ENCODE measurements at regions not wholly inside any gene's neighbourhood (a gene's known extent, or its start where the extent isn't known, plus 50 kb on each side); places are given as distances from the start of the nearest gene placed in this dataset.

DNA sequence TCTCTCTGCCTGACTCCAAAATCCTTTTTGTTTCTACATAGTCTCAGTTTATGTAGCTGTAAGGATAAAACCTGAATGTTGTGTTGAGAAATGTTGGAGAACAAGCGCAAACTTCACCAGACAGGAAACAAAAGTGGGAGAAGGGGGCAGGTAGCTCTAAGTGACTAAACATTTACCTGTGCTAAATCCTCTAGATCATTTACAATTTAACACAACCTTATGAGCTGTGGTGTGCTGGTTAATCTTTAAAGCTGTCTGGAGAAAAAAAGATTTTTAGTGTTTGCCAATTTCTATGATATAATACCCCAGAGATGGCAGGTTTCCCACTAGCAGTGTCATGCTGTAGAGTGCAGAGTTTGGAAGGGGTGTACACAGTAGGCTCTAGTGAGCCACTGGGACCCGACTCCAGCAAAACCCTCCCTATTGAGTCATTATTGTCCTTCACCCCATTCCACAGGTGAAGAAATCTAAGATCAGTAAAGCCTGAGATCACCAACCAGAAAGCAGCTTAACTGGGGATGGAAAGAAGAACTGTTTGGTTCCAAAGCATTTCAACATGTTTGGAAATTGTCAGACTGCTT is 992.0 kb downstream of the DCDC2C start:
- ATAC-seq (no peak), FAIRE-seq (no peak), DNase-seq (ENCODE audit: low spot score) (no peak)
- no peaks in the 10 kb centered on the region for H3K4me1 ChIP-seq (ENCODE audit: insufficient read depth, low read length)
- H3K4me2 ChIP-seq (ENCODE audit: low read depth, low read length), result no peak overlapping the region
- in situ Hi-C loops (cut with HindIII; ENCODE audit: extremely low pct_ligation_motif_present, low pct_unique_long_range_greater_than_20kb), result no loop called here
- TF ChIP-seq SP1 (IDR thresholded peaks at IDR 0.05) (no peak), SP1 (CRISPR knock-in tag; IDR thresholded peaks at IDR 0.05) (no peak), HNRNPLL (IDR thresholded peaks at IDR 0.05; ENCODE audit: low read depth, low read length, poor library complexity, severe bottlenecking) (no peak), ZSCAN21 (CRISPR knock-in tag; IDR thresholded peaks at IDR 0.05; ENCODE audit: borderline replicate concordance) (no peak), AGO1 (IDR thresholded peaks at IDR 0.05; ENCODE audit: low read depth, low read length, poor library complexity, severe bottlenecking) (no peak), NFYC (CRISPR knock-in tag; IDR thresholded peaks at IDR 0.05) (no peak), SP5 (CRISPR knock-in tag; IDR thresholded peaks at IDR 0.05; ENCODE audit: borderline replicate concordance, low read depth) (no peak), SIN3A (IDR thresholded peaks at IDR 0.05; ENCODE audit: borderline replicate concordance, low read depth, low read length) (no peak), SATB2 (CRISPR knock-in tag; IDR thresholded peaks at IDR 0.05) (no peak), PAF1 (CRISPR knock-in tag; IDR thresholded peaks at IDR 0.05) (no peak)
- TF ChIP-seq, protein P1, sequence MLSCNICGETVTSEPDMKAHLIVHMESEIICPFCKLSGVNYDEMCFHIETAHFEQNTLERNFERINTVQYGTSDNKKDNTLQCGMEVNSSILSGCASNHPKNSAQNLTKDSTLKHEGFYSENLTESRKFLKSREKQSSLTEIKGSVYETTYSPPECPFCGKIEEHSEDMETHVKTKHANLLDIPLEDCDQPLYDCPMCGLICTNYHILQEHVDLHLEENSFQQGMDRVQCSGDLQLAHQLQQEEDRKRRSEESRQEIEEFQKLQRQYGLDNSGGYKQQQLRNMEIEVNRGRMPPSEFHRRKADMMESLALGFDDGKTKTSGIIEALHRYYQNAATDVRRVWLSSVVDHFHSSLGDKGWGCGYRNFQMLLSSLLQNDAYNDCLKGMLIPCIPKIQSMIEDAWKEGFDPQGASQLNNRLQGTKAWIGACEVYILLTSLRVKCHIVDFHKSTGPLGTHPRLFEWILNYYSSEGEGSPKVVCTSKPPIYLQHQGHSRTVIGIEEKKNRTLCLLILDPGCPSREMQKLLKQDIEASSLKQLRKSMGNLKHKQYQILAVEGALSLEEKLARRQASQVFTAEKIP (CRISPR knock-in tag; IDR thresholded peaks at IDR 0.05; ENCODE audit: borderline replicate concordance), result no peak
- TF ChIP-seq, protein P2, sequence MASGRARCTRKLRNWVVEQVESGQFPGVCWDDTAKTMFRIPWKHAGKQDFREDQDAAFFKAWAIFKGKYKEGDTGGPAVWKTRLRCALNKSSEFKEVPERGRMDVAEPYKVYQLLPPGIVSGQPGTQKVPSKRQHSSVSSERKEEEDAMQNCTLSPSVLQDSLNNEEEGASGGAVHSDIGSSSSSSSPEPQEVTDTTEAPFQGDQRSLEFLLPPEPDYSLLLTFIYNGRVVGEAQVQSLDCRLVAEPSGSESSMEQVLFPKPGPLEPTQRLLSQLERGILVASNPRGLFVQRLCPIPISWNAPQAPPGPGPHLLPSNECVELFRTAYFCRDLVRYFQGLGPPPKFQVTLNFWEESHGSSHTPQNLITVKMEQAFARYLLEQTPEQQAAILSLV (CRISPR knock-in tag; IDR thresholded peaks at IDR 0.05; ENCODE audit: borderline replicate concordance), result no peak
- no peaks in the 10 kb centered on the region for H4K20me1 ChIP-seq (ENCODE audit: insufficient read depth, low read length)
- no peak overlapping the region for H3K9ac ChIP-seq (ENCODE audit: insufficient read depth, low read depth, low read length)
- no peak overlapping the region for H3K27ac ChIP-seq (ENCODE audit: extremely low read length, insufficient read depth, low read length)
- no peaks in the 10 kb centered on the region; a peak in 1 of 5 replicates for H3K27me3 ChIP-seq (ENCODE audit: control insufficient read depth in 1 of 2, insufficient read depth in 2 of 2, low read length in 2 of 2)
- no peaks in the 10 kb centered on the region for H3K79me2 ChIP-seq (ENCODE audit: insufficient read depth, low read length)
- WGBS (ENCODE audit: low lambda C conversion rate), result 13% methylated on average over 2 of the region's 2 CpGs
- BruUV-seq (replicated peaks), result no TSS peak
- intact Hi-C loops (cut with micrococcal nuclease; ENCODE audit: unreplicated experiment), result no loop called here
- ChIA-PET CTCF (ENCODE audit: low intra/inter-chr PET ratio, low total read pairs) (no interaction called here), POLR2A (no interaction called here)
- peaks cover 47% of the 10 kb centered on the region for H3K9me3 ChIP-seq (ENCODE audit: low read length)
- no peak overlapping the region for H2AFZ ChIP-seq (ENCODE audit: low read length)
- no peaks in the 10 kb centered on the region for H3K36me3 ChIP-seq (replicated peaks in 1 of 2; ENCODE audit: control insufficient read depth in 1 of 2, insufficient read depth in 2 of 2, low read length in 2 of 2)
- no peak overlapping the region for H3K4me3 ChIP-seq (replicated peaks in 1 of 3; ENCODE audit: insufficient read depth in 1 of 3, low read depth in 2 of 3, low read length in 3 of 3)
